ENCODE measurements at regions not wholly inside any gene's neighbourhood (a gene's known extent, or its start where the extent isn't known, plus 50 kb on each side); places are given as distances from the start of the nearest gene placed in this dataset.

GRCh38 chr3:117380631-117381030 lies 671.1 kb downstream of the TUSC7 start:
- POLR2A ChIA-PET: no interaction called here
- H3K4me3 ChIP-seq (ENCODE audit: low read length): no peak overlapping the region
- DNase-seq (no peak), ATAC-seq (ENCODE audit: poor library complexity) (no peak)
- H3K4me1 ChIP-seq (ENCODE audit: insufficient read depth, low read length): no peaks in the 10 kb centered on the region
- intact Hi-C loops (cut with DNase I, micrococcal nuclease): no loop called here
- Mint-ChIP-seq H3K9me3 (peaks cover 4% of the 10 kb centered on the region), H3K4me3 (no peak overlapping the region), H3K4me1 (ENCODE audit: low read depth) (no peaks in the 10 kb centered on the region), H3K36me3 (ENCODE audit: low read depth) (no peaks in the 10 kb centered on the region), H3K27me3 (no peaks in the 10 kb centered on the region), H3K27ac (no peak overlapping the region)
- CTCF ChIA-PET: no interaction called here
- no peak overlapping the region for H3K27ac ChIP-seq (ENCODE audit: low read depth in 1 of 2, low read length in 2 of 2)
- H3K27me3 ChIP-seq (ENCODE audit: control insufficient read depth in 1 of 2, insufficient read depth in 2 of 2, low read length in 2 of 2): no peaks in the 10 kb centered on the region
- no peaks in the 10 kb centered on the region for H3K36me3 ChIP-seq (ENCODE audit: insufficient read depth, low read length)
- TF ChIP-seq CTCF (IDR thresholded peaks at IDR 0.05): no peak
- peaks cover 0 to 6% of the 10 kb centered on the region in 2 experiments for H3K9me3 ChIP-seq (ENCODE audit: control insufficient read depth in 1 of 2, insufficient read depth in 1 of 2, low read length in 2 of 2)

GRCh38 chr3:117393119-117393518 lies 683.5 kb downstream of the TUSC7 start:
- Mint-ChIP-seq H3K27ac (no peak overlapping the region), H3K36me3 (ENCODE audit: low read depth) (no peaks in the 10 kb centered on the region), H3K4me3 (no peak overlapping the region), H3K27me3 (no peaks in the 10 kb centered on the region), H3K4me1 (ENCODE audit: low read depth) (no peaks in the 10 kb centered on the region), H3K9me3 (peaks cover 6% of the 10 kb centered on the region)
- DNase-seq (no peak), ATAC-seq (ENCODE audit: poor library complexity) (no peak)
- POLR2A ChIA-PET: no interaction called here
- no peak for TF ChIP-seq CTCF (IDR thresholded peaks at IDR 0.05)
- CTCF ChIA-PET: no interaction called here
- intact Hi-C loops (cut with DNase I, micrococcal nuclease): no loop called here
- Histone ChIP-seq H3K27me3 (ENCODE audit: control insufficient read depth in 1 of 2, insufficient read depth in 2 of 2, low read length in 2 of 2) (no peaks in the 10 kb centered on the region), H3K36me3 (ENCODE audit: insufficient read depth, low read length) (no peaks in the 10 kb centered on the region), H3K9me3 (ENCODE audit: control insufficient read depth in 1 of 2, insufficient read depth in 1 of 2, low read length in 2 of 2) (no peaks in the 10 kb centered on the region), H3K4me3 (ENCODE audit: low read length) (no peak overlapping the region), H3K27ac (ENCODE audit: low read depth in 1 of 2, low read length in 2 of 2) (no peak overlapping the region), H3K4me1 (ENCODE audit: insufficient read depth, low read length) (no peaks in the 10 kb centered on the region)

- no peaks in the 10 kb centered on the region for H3K27me3 Mint-ChIP-seq
- ATAC-seq (ENCODE audit: poor library complexity): no peak
- no peaks in the 10 kb centered on the region for H3K36me3 ChIP-seq (ENCODE audit: insufficient read depth, low read length)
- H3K4me3 Mint-ChIP-seq: no peak overlapping the region
- no peak for TF ChIP-seq CTCF (IDR thresholded peaks at IDR 0.05)
- no peaks in the 10 kb centered on the region for H3K4me1 ChIP-seq (ENCODE audit: insufficient read depth, low read length)
- no peaks in the 10 kb centered on the region for H3K27me3 ChIP-seq (ENCODE audit: control insufficient read depth in 1 of 2, insufficient read depth in 2 of 2, low read length in 2 of 2)
- no peaks in the 10 kb centered on the region for H3K36me3 Mint-ChIP-seq (ENCODE audit: low read depth)
- peaks cover 4% of the 10 kb centered on the region for H3K9me3 Mint-ChIP-seq
- ChIA-PET POLR2A (no interaction called here), CTCF (no interaction called here)
- H3K4me1 Mint-ChIP-seq (ENCODE audit: low read depth): no peaks in the 10 kb centered on the region
- H3K27ac Mint-ChIP-seq: no peak overlapping the region
- no peak overlapping the region for H3K4me3 ChIP-seq (ENCODE audit: low read length)
- no peak overlapping the region for H3K27ac ChIP-seq (ENCODE audit: low read depth in 1 of 2, low read length in 2 of 2)
- intact Hi-C loops (cut with DNase I, micrococcal nuclease): no loop called here
- DNase-seq: no peak
- no peaks in the 10 kb centered on the region for H3K9me3 ChIP-seq (ENCODE audit: control insufficient read depth in 1 of 2, insufficient read depth in 1 of 2, low read length in 2 of 2)
These were observed 688.7 kb downstream of the TUSC7 start for GRCh38 chr3:117398141-117398899.

Data from CD4-positive, alpha-beta T cell (primary cell).